Epithelial cell of prostate (primary cell): ENCODE measurements at regions not wholly inside any gene's neighbourhood (a gene's known extent, or its start where the extent isn't known, plus 50 kb on each side); places are given as distances from the start of the nearest gene placed in this dataset.

Source experiments
- DNase-seq: peaks from one replicate; pipeline ENCODE4 v3.0.0-alpha.2; 2011; ENCODE audit warnings: low read depth, low spot score
- H3K27ac ChIP-seq: fragments of 450-650 bp; 2 replicates; pipeline ENCODE4 v1.5.1; 2017; ENCODE audit warnings: mild to moderate bottlenecking

- no peak for DNase-seq
- H3K27ac ChIP-seq, result no peak overlapping the region
Measured at GRCh38 chr12:89129167-89129870, 223.0 kb downstream of the DUSP6 start.

GRCh38 chr12:89126712-89127111 lies 225.6 kb downstream of the DUSP6 start:
- DNase-seq, result no peak

GRCh38 chr12:89122852-89123251 lies 229.4 kb downstream of the DUSP6 start:
- no peak overlapping the region for H3K27ac ChIP-seq
- DNase-seq, result no peak

More at GRCh38 chr12:89126712-89127111, 225.6 kb downstream of the DUSP6 start:
- H3K27ac ChIP-seq, result no peak overlapping the region

- peak; percentile 86 for DNase-seq
- H3K27ac ChIP-seq, result peak overlapping the region; percentile 51
Measured at GRCh38 chr12:89117448-89118034, 234.8 kb downstream of the DUSP6 start.

- DNase-seq, result no peak
- no peak overlapping the region for H3K27ac ChIP-seq
Measured at GRCh38 chr12:89111964-89112363, 240.3 kb downstream of the DUSP6 start.

- no peak overlapping the region for H3K27ac ChIP-seq
- DNase-seq, result no peak
Measured at GRCh38 chr12:89108265-89108664, 244.0 kb downstream of the DUSP6 start.

GRCh38 chr12:89106950-89107349 lies 245.4 kb downstream of the DUSP6 start:
- DNase-seq, result no peak
- H3K27ac ChIP-seq, result no peak overlapping the region

GRCh38 chr12:89105243-89105642 lies 247.1 kb downstream of the DUSP6 start:
- DNase-seq, result no peak
- H3K27ac ChIP-seq, result no peak overlapping the region

- no peak overlapping the region for H3K27ac ChIP-seq
- DNase-seq, result no peak
Measured at GRCh38 chr12:89103831-89104230, 248.5 kb downstream of the DUSP6 start.

GRCh38 chr12:89101440-89101839 lies 250.9 kb downstream of the DUSP6 start:
- no peak overlapping the region for H3K27ac ChIP-seq
- DNase-seq, result no peak

GRCh38 chr12:89098441-89099112 lies 253.7 kb downstream of the DUSP6 start:
- no peak overlapping the region for H3K27ac ChIP-seq
- DNase-seq, result no peak

- no peak for DNase-seq
Measured at GRCh38 chr12:89092297-89092696, 260.0 kb downstream of the DUSP6 start.

GRCh38 chr12:89091293-89091841 lies 260.9 kb downstream of the DUSP6 start:
- no peak overlapping the region for H3K27ac ChIP-seq
- DNase-seq, result no peak

More at GRCh38 chr12:89092297-89092696, 260.0 kb downstream of the DUSP6 start:
- H3K27ac ChIP-seq, result no peak overlapping the region

GRCh38 chr12:89089264-89089663 lies 263.0 kb downstream of the DUSP6 start:
- no peak for DNase-seq
- H3K27ac ChIP-seq, result no peak overlapping the region

- no peak for DNase-seq
- no peak overlapping the region for H3K27ac ChIP-seq
Measured at GRCh38 chr12:89087876-89088275, 264.4 kb downstream of the DUSP6 start.

GRCh38 chr12:89087149-89087825 lies 265.0 kb downstream of the DUSP6 start:
- DNase-seq, result no peak
- no peak overlapping the region for H3K27ac ChIP-seq

GRCh38 chr12:89085421-89085820 lies 266.9 kb downstream of the DUSP6 start:
- H3K27ac ChIP-seq, result no peak overlapping the region
- no peak for DNase-seq

GRCh38 chr12:89084751-89085150 lies 267.6 kb downstream of the DUSP6 start:
- no peak overlapping the region for H3K27ac ChIP-seq
- no peak for DNase-seq

- H3K27ac ChIP-seq, result no peak overlapping the region
- no peak for DNase-seq
Measured at GRCh38 chr12:89083491-89083890, 268.8 kb downstream of the DUSP6 start.

GRCh38 chr12:89082370-89082753 lies 269.9 kb downstream of the DUSP6 start:
- H3K27ac ChIP-seq, result no peak overlapping the region
- DNase-seq, result no peak
